SH-SY5Y (cell line): ENCODE measurements at regions not wholly inside any gene's neighbourhood (a gene's known extent, or its start where the extent isn't known, plus 50 kb on each side); places are given as distances from the start of the nearest gene placed in this dataset.

ENCODE experiments used
- GATA2 ChIP-seq: IDR thresholded peaks from 2 replicates; pipeline ENCODE4 v1.6.1; 2011; ENCODE audit warnings: mild to moderate bottlenecking, low read depth, low read length
- GATA3 ChIP-seq: IDR thresholded peaks from 2 replicates; pipeline ENCODE4 v1.6.1; 2011; ENCODE audit warnings: low read depth, mild to moderate bottlenecking, low read length, moderate library complexity

GRCh38 chr5:89524785-89525184 is 641.8 kb upstream of the MEF2C start:
- TF ChIP-seq GATA3 (no peak), GATA2 (no peak)
